ENCODE measurements at regions not wholly inside any gene's neighbourhood (a gene's known extent, or its start where the extent isn't known, plus 50 kb on each side); places are given as distances from the start of the nearest gene placed in this dataset.

- DNase-seq (ENCODE audit: extremely low read depth, low read depth), result no peak
- no peak overlapping the region for H3K4me3 ChIP-seq (replicated peaks; ENCODE audit: low read depth, low read length)
- TF ChIP-seq CTCF (IDR thresholded peaks at IDR 0.05; ENCODE audit: low read depth, low read length, missing control alignments), result no peak
Measured at GRCh38 chr2:120616261-120616660, 119.4 kb upstream of the GLI2 start.

GRCh38 chr2:120617055-120617454, 118.6 kb upstream of the GLI2 start:
- no peak overlapping the region for H3K4me3 ChIP-seq (replicated peaks; ENCODE audit: low read depth, low read length)
- no peak for DNase-seq (ENCODE audit: extremely low read depth, low read depth)
- no peak for TF ChIP-seq CTCF (IDR thresholded peaks at IDR 0.05; ENCODE audit: low read depth, low read length, missing control alignments)

- no peak for TF ChIP-seq CTCF (IDR thresholded peaks at IDR 0.05; ENCODE audit: low read depth, low read length, missing control alignments)
- no peak overlapping the region for H3K4me3 ChIP-seq (replicated peaks; ENCODE audit: low read depth, low read length)
- no peak for DNase-seq (ENCODE audit: extremely low read depth, low read depth)
Measured at GRCh38 chr2:120618830-120619229, 116.8 kb upstream of the GLI2 start.

- TF ChIP-seq CTCF (IDR thresholded peaks at IDR 0.05; ENCODE audit: low read depth, low read length, missing control alignments), result no peak
- H3K4me3 ChIP-seq (replicated peaks; ENCODE audit: low read depth, low read length), result no peak overlapping the region
- no peak for DNase-seq (ENCODE audit: extremely low read depth, low read depth)
Measured at GRCh38 chr2:120619579-120619978, 116.1 kb upstream of the GLI2 start.

- no peak overlapping the region for H3K4me3 ChIP-seq (replicated peaks; ENCODE audit: low read depth, low read length)
- peak; percentile 21 for DNase-seq (ENCODE audit: extremely low read depth, low read depth)
- TF ChIP-seq CTCF (IDR thresholded peaks at IDR 0.05; ENCODE audit: low read depth, low read length, missing control alignments), result no peak
Measured at GRCh38 chr2:120620025-120620793, 115.5 kb upstream of the GLI2 start.

- no peak for DNase-seq (ENCODE audit: extremely low read depth, low read depth)
- no peak for TF ChIP-seq CTCF (IDR thresholded peaks at IDR 0.05; ENCODE audit: low read depth, low read length, missing control alignments)
- no peak overlapping the region for H3K4me3 ChIP-seq (replicated peaks; ENCODE audit: low read depth, low read length)
Measured at GRCh38 chr2:120622159-120622869, 113.4 kb upstream of the GLI2 start.

Data from HFF-Myc (cell line).